Caco-2 (cell line): ENCODE measurements at regions not wholly inside any gene's neighbourhood (a gene's known extent, or its start where the extent isn't known, plus 50 kb on each side); places are given as distances from the start of the nearest gene placed in this dataset.

Experiments used
- BruUV-seq: library from RNA; stranded (reverse); fragments of 400-500 nt; replicated peaks from 2 replicates; lab custom pipeline; 2021; lab: Mats Ljungman, UMichigan
- CTCF ChIA-PET: fragments of 300-600 bp; sonication (Branson Sonifier 250); formaldehyde crosslinking; loops from one replicate; lab custom pipeline; 2022; ENCODE audit warnings: antibody characterized with exemption; lab: Charles Lee
- POLR2A ChIA-PET: fragments of 300-600 bp; sonication (Branson Sonifier 250); formaldehyde crosslinking; loops from one replicate; lab custom pipeline; 2022; ENCODE audit warnings: antibody characterized with exemption; lab: Charles Lee
- DNase-seq, 2 experiments: peaks; one replicate each; pipeline versions ENCODE4 v3.0.0 to v3.0.0-alpha.2; 2020 to 2022
- H3K27me3 ChIP-seq: replicated peaks from 2 replicates; pipeline ENCODE4 v1.6.0; 2011; ENCODE audit warnings: low read length; ENCODE audit not compliant: control insufficient read depth, insufficient read depth
- H3K36me3 ChIP-seq: 2 replicates; pipeline ENCODE4 v1.5.1; 2011; ENCODE audit warnings: low read length; ENCODE audit not compliant: control insufficient read depth, insufficient read depth
- H3K4me1 ChIP-seq: fragments of 250-450 bp; sonication (Bioruptor Pico); 2 replicates; pipeline ENCODE4 v1.5.1; 2020; ENCODE audit warnings: mild to moderate bottlenecking
- H3K4me3 ChIP-seq: 2 replicates; pipeline ENCODE4 v1.5.1; 2011; ENCODE audit warnings: low read depth, mild to moderate bottlenecking, control low read depth, low read length
- H3K9me3 ChIP-seq: fragments of 250-450 bp; sonication (Bioruptor Pico); 2 replicates; pipeline ENCODE4 v1.5.1; 2020; ENCODE audit warnings: mild to moderate bottlenecking, moderate library complexity
- H3K27ac Mint-ChIP-seq: one replicate; pipeline ENCODE4 v1.8.0; 2022; ENCODE audit warnings: mixed read lengths; ENCODE audit not compliant: unreplicated experiment
- H3K27me3 Mint-ChIP-seq: one replicate; pipeline ENCODE4 v1.8.0; 2022; ENCODE audit warnings: mixed read lengths; ENCODE audit not compliant: insufficient read depth, unreplicated experiment
- H3K36me3 Mint-ChIP-seq: one replicate; pipeline ENCODE4 v1.8.0; 2022; ENCODE audit warnings: mild to moderate bottlenecking, mixed read lengths; ENCODE audit not compliant: insufficient read depth, unreplicated experiment
- H3K4me1 Mint-ChIP-seq: one replicate; pipeline ENCODE4 v1.8.0; 2022; ENCODE audit warnings: low read depth, mixed read lengths; ENCODE audit not compliant: unreplicated experiment
- H3K4me3 Mint-ChIP-seq: one replicate; pipeline ENCODE4 v1.8.0; 2022; ENCODE audit warnings: mild to moderate bottlenecking, moderate library complexity, mixed read lengths; ENCODE audit not compliant: unreplicated experiment
- H3K9me3 Mint-ChIP-seq: one replicate; pipeline ENCODE4 v1.8.0; 2022; ENCODE audit warnings: mixed read lengths; ENCODE audit not compliant: unreplicated experiment
- intact Hi-C: fragments of 100-400 bp; cut with micrococcal nuclease; formaldehyde crosslinking; loops from one replicate; pipeline ENCODE4 v1.10.0; 2022; ENCODE audit not compliant: unreplicated experiment
- TF ChIP-seq, protein P1 (sequence below), 2 experiments: fragments of 200-600 bp in 1 of 2; IDR thresholded peaks; 1 replicate in 1 of 2; 2 replicates in 1 of 2; pipeline versions ENCODE4 v1.5.1 to v1.8.0; 2011 to 2022; ENCODE audit warnings: antibody characterized with exemption in 1 of 2, control low read depth in 1 of 2, inconsistent platforms in 1 of 2, low read depth in 1 of 2, low read length in 1 of 2, mild to moderate bottlenecking in 1 of 2, moderate library complexity in 1 of 2; ENCODE audit not compliant: insufficient read depth in 1 of 2, severe bottlenecking in 1 of 2, unreplicated experiment in 1 of 2

DNA sequence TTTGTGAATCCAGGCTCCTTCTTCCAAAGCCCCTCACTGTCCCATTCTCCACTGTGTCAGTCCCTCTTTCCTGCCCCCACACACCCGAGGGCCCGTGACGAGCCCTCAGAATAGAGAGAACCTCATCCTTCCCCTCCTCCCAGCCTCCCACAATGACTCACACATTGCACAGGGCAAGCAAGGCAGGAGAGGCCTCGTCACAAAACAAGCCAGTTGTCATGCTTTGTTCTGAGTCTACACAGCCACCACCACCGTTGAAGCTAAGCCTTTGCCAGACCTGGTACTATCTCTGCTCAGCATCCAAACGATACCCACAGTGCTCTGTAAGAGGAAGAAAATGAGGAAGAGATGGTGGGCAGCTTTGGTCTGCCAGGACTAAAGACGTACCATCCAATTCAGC, 142.2 kb upstream of the ZNF366 start:
- no peaks in the 10 kb centered on the region for H3K27me3 ChIP-seq
- H3K9me3 ChIP-seq = no peaks in the 10 kb centered on the region
- no peaks in the 10 kb centered on the region for H3K36me3 Mint-ChIP-seq
- H3K9me3 Mint-ChIP-seq = no peaks in the 10 kb centered on the region
- no peaks in the 10 kb centered on the region for H3K27me3 Mint-ChIP-seq
- H3K36me3 ChIP-seq = no peaks in the 10 kb centered on the region
- CTCF ChIA-PET = interaction anchor here (2.7 kb wide), 1 partner anchor 38 kb away, joined by 6 read pairs; no protein-coding TSS in a partner anchor
- H3K27ac Mint-ChIP-seq = peak overlapping the region; percentile 4
- TF ChIP-seq, protein P1, sequence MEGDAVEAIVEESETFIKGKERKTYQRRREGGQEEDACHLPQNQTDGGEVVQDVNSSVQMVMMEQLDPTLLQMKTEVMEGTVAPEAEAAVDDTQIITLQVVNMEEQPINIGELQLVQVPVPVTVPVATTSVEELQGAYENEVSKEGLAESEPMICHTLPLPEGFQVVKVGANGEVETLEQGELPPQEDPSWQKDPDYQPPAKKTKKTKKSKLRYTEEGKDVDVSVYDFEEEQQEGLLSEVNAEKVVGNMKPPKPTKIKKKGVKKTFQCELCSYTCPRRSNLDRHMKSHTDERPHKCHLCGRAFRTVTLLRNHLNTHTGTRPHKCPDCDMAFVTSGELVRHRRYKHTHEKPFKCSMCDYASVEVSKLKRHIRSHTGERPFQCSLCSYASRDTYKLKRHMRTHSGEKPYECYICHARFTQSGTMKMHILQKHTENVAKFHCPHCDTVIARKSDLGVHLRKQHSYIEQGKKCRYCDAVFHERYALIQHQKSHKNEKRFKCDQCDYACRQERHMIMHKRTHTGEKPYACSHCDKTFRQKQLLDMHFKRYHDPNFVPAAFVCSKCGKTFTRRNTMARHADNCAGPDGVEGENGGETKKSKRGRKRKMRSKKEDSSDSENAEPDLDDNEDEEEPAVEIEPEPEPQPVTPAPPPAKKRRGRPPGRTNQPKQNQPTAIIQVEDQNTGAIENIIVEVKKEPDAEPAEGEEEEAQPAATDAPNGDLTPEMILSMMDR (IDR thresholded peaks at IDR 0.05; ENCODE audit: insufficient read depth in 1 of 2, low read depth in 1 of 2, low read length in 1 of 2, severe bottlenecking in 1 of 2, unreplicated experiment in 1 of 2) = no peak
- no peak overlapping the region for H3K4me3 Mint-ChIP-seq
- intact Hi-C loops = no loop called here
- DNase-seq = no peak
- no peak overlapping the region for H3K4me3 ChIP-seq
- POLR2A ChIA-PET = no interaction called here
- peaks cover 26% of the 10 kb centered on the region for H3K4me1 Mint-ChIP-seq
- peaks cover 19% of the 10 kb centered on the region for H3K4me1 ChIP-seq
- BruUV-seq = no TSS peak

DNA sequence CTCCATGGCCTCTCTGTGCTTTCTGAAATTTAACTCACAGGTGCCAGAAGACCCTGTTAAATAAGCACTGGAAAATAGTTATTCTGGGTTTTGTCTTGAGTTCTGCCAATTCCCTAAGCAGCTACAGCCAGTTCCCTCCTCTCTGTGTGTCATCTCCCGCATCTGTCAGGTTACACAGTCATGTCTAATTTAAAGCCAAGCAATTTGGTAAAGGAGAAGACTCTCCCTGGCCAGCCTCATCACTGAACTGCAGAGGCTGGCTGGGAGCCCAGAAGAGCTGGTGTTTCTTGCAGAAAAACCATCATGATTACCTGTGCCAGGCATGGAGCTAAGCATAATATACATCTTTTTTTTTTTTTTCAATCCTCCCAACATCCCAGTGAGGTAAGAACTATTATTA, 141.3 kb upstream of the ZNF366 start:
- no peaks in the 10 kb centered on the region for H3K9me3 Mint-ChIP-seq
- TF ChIP-seq, protein P1 (IDR thresholded peaks at IDR 0.05; ENCODE audit: insufficient read depth in 1 of 2, low read depth in 1 of 2, low read length in 1 of 2, severe bottlenecking in 1 of 2, unreplicated experiment in 1 of 2) = no peak
- H3K27me3 Mint-ChIP-seq = no peaks in the 10 kb centered on the region
- H3K36me3 ChIP-seq = no peaks in the 10 kb centered on the region
- no peaks in the 10 kb centered on the region for H3K36me3 Mint-ChIP-seq
- no peak overlapping the region for H3K4me3 ChIP-seq
- intact Hi-C loops = no loop called here
- no peak overlapping the region for H3K4me3 Mint-ChIP-seq
- H3K27ac Mint-ChIP-seq = no peak overlapping the region
- no peak for DNase-seq
- no peaks in the 10 kb centered on the region for H3K9me3 ChIP-seq
- peaks cover 26% of the 10 kb centered on the region for H3K4me1 Mint-ChIP-seq
- no TSS peak for BruUV-seq
- CTCF ChIA-PET = interaction anchor here (2.7 kb wide), 1 partner anchor 37 kb away, joined by 6 read pairs; no protein-coding TSS in a partner anchor
- POLR2A ChIA-PET = no interaction called here
- H3K27me3 ChIP-seq = no peaks in the 10 kb centered on the region
- H3K4me1 ChIP-seq = peaks cover 19% of the 10 kb centered on the region

DNA sequence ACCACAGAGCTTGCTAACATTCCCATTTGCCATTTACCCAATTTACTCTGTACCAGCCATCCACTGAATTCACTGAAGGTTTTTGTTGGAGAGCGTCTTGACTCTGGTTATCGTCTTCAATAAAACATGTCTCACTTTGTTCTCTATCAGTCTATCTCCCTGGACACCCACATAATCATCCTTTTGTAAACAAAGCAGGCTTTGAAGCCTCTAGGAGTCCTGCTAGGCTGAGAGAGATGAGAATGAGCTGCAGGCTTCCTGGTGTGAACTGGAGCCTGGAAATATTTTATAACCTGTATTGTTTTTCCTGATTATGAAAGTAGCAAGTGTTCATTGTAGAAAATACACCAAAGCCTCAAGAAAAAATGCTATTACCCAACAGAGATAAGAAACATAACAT, 140.6 kb upstream of the ZNF366 start:
- TF ChIP-seq, protein P1 (IDR thresholded peaks at IDR 0.05; ENCODE audit: insufficient read depth in 1 of 2, low read depth in 1 of 2, low read length in 1 of 2, severe bottlenecking in 1 of 2, unreplicated experiment in 1 of 2) = no peak
- intact Hi-C loops = no loop called here
- no peak overlapping the region for H3K4me3 ChIP-seq
- BruUV-seq = no TSS peak
- H3K4me1 ChIP-seq = peaks cover 19% of the 10 kb centered on the region
- peak overlapping the region; percentile 1 for H3K27ac Mint-ChIP-seq
- no peak overlapping the region for H3K4me3 Mint-ChIP-seq
- no peaks in the 10 kb centered on the region for H3K36me3 Mint-ChIP-seq
- CTCF ChIA-PET = interaction anchor here (2.7 kb wide), 1 partner anchor 37 kb away, joined by 6 read pairs; no protein-coding TSS in a partner anchor
- POLR2A ChIA-PET = no interaction called here
- no peaks in the 10 kb centered on the region for H3K27me3 ChIP-seq
- H3K36me3 ChIP-seq = no peaks in the 10 kb centered on the region
- no peaks in the 10 kb centered on the region for H3K27me3 Mint-ChIP-seq
- H3K9me3 Mint-ChIP-seq = no peaks in the 10 kb centered on the region
- DNase-seq = peak; percentile 43 to 57
- H3K9me3 ChIP-seq = no peaks in the 10 kb centered on the region
- peaks cover 26% of the 10 kb centered on the region for H3K4me1 Mint-ChIP-seq
